Sigmoid colon (tissue), 6 donors: ENCODE measurements at regions not wholly inside any gene's neighbourhood (a gene's known extent, or its start where the extent isn't known, plus 50 kb on each side); places are given as distances from the start of the nearest gene placed in this dataset.

Source experiments
- DNase-seq: peaks from one replicate; pipeline ENCODE4 v3.0.0-alpha.2; 2019
- H3K27ac ChIP-seq, 4 donors: fragments of 200-600 bp; sonication (generic); one replicate each; pipeline ENCODE4 v1.5.1; 2016 to 2019; ENCODE audit warnings: mild to moderate bottlenecking in 1 of 4
- H3K27me3 ChIP-seq, 3 donors: fragments of 200-600 bp; sonication (generic); one replicate each; pipeline ENCODE4 v1.5.1; 2019; ENCODE audit warnings: mild to moderate bottlenecking in 1 of 3
- H3K36me3 ChIP-seq, 4 donors: fragments of 200-600 bp; sonication (generic); one replicate each; pipeline ENCODE4 v1.5.1; 2016 to 2019
- H3K4me1 ChIP-seq, 4 donors: fragments of 200-600 bp; sonication (generic); one replicate each; pipeline ENCODE4 v1.5.1; 2017 to 2019
- H3K4me3 ChIP-seq, 4 donors: fragments of 200-600 bp; sonication (generic); one replicate each; pipeline ENCODE4 v1.5.1; 2017 to 2019; ENCODE audit warnings: mild to moderate bottlenecking in 2 of 4, moderate library complexity in 1 of 4
- H3K9me3 ChIP-seq, 4 donors: fragments of 200-600 bp in 3 of 4; sonication (generic) in 3 of 4; one replicate each; pipeline versions ENCODE4 v1.5.1 to v1.6.1; 2013 to 2019
- EP300 ChIP-seq, 4 donors: sonication (generic); formaldehyde crosslinking; IDR thresholded peaks; one replicate each; pipeline ENCODE4 v1.6.1; 2017; ENCODE audit warnings: antibody characterized with exemption in 4 of 4
- POLR2A ChIP-seq, 2 donors: fragments of 450-650 bp; IDR thresholded peaks; one replicate each; pipeline ENCODE4 v1.6.1; 2016; ENCODE audit warnings: antibody characterized with exemption in 2 of 2, mild to moderate bottlenecking in 2 of 2, moderate library complexity in 2 of 2
- POLR2AphosphoS5 ChIP-seq, 4 donors: sonication (generic); formaldehyde crosslinking; IDR thresholded peaks; one replicate each; pipeline ENCODE4 v1.6.1; 2017; ENCODE audit warnings: antibody characterized with exemption in 4 of 4
- WGBS, 2 donors: extraction: QIAGEN DNeasy Blood & Tissue Kit; methylation state at CpG; one replicate each; pipeline ENCODE4 v1.1.7; 2013; 5-methylcytosine and 5-hydroxymethylcytosine counted together
- intact Hi-C: fragments of 100-400 bp; cut with DNase I; formaldehyde crosslinking; loops from one replicate; pipeline ENCODE4 v1.15.1; 2023
- TF ChIP-seq, protein P1 (sequence below), 4 experiments: fragments of 450-650 bp in 3 of 4; fragments of 200-600 bp in 1 of 4; IDR thresholded peaks; one replicate each; pipeline ENCODE4 v1.5.1; 2016 to 2019; ENCODE audit warnings: antibody characterized with exemption in 4 of 4, mild to moderate bottlenecking in 3 of 4, moderate library complexity in 2 of 4
- donor health status: healthy with polysubstance abuse.
- donor health status: healthy.

DNA sequence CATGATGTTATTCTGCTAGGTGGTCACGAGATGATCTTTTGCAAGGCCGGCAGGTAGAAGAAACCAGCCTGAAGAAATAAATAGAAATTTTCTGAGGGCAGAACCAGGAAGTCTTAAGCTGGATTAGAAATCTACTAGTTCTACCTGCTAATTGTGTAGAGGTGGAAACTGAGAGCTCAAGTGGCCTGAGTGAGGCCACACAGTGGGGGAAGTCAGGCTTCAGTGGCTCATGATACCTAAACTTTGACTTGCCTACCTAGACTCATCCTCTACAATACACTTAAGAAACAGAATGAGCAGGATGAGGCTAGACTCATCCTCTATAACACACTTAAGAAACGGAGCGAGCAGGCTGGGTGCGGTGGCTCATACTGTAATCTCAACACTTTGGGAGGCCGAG is 134.9 kb upstream of the NDUFV2 start:
- Histone ChIP-seq H3K9me3 (no peaks in the 10 kb centered on the region), H3K27me3 (no peaks in the 10 kb centered on the region), H3K27ac (no peak overlapping the region), H3K4me1 (peaks cover 0 to 41% (median 31%) of the 10 kb centered on the region in 4 donors), H3K36me3 (no peaks in the 10 kb centered on the region), H3K4me3 (no peak overlapping the region)
- intact Hi-C loops: no loop called here
- 93 to 94% methylated on average over 6 of the region's 6 CpGs for WGBS, 2 donors
- DNase-seq: no peak
- TF ChIP-seq EP300 (IDR thresholded peaks at IDR 0.05) (no peak), POLR2AphosphoS5 (IDR thresholded peaks at IDR 0.05) (no peak), POLR2A (IDR thresholded peaks at IDR 0.05) (no peak)
- TF ChIP-seq, protein P1, sequence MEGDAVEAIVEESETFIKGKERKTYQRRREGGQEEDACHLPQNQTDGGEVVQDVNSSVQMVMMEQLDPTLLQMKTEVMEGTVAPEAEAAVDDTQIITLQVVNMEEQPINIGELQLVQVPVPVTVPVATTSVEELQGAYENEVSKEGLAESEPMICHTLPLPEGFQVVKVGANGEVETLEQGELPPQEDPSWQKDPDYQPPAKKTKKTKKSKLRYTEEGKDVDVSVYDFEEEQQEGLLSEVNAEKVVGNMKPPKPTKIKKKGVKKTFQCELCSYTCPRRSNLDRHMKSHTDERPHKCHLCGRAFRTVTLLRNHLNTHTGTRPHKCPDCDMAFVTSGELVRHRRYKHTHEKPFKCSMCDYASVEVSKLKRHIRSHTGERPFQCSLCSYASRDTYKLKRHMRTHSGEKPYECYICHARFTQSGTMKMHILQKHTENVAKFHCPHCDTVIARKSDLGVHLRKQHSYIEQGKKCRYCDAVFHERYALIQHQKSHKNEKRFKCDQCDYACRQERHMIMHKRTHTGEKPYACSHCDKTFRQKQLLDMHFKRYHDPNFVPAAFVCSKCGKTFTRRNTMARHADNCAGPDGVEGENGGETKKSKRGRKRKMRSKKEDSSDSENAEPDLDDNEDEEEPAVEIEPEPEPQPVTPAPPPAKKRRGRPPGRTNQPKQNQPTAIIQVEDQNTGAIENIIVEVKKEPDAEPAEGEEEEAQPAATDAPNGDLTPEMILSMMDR (IDR thresholded peaks at IDR 0.05): no peak

DNA sequence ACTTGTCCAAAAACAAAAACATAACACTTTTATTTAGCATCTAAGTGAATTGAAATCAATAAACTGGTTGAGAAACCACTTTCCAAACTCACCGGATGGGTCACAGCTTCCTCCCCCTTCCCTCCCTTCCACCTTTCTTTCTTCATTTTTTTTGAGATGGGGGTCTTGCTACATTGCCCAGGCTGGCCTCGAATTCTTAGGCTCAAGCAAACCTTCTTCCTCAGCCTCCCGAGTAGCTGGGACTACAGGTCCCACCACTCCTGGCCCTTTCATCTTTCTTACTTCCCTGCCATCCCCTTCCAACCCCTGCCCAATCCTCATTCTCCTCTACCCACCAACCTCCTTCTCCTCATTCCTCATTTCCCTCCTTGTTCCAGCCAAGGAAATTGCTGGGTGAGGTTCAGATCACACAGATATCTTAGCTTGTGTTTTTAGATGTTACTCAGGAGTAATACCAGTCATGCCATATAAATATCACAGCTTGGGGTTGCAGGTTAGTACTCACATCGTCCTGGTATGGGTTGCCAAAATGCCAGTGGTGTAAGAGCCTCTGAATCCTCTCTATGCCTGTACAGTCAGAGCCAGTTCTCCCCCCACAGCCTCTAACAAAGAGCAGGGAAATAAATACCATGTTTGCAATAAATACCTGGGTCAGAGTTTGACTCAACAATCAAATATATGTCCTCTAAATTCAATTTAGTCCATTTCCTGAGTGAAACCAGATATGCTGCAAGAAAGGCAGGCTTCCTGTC is 132.7 kb upstream of the NDUFV2 start:
- TF ChIP-seq, protein P1 (IDR thresholded peaks at IDR 0.05): no peak
- TF ChIP-seq POLR2AphosphoS5 (IDR thresholded peaks at IDR 0.05) (no peak), POLR2A (IDR thresholded peaks at IDR 0.05) (no peak), EP300 (IDR thresholded peaks at IDR 0.05) (no peak)
- DNase-seq: no peak
- Histone ChIP-seq H3K36me3 (no peaks in the 10 kb centered on the region), H3K4me1 (peaks cover 0 to 44% (median 31%) of the 10 kb centered on the region in 4 donors), H3K27ac (peak overlapping the region in 3 of 4 donors; percentile 78 to 88 (median 85)), H3K9me3 (peaks cover 0 to 2% (median 0%) of the 10 kb centered on the region in 4 donors), H3K27me3 (no peaks in the 10 kb centered on the region), H3K4me3 (no peak overlapping the region)
- WGBS, 2 donors: 54 to 64% methylated on average over 4 of the region's 4 CpGs
- intact Hi-C loops: no loop called here

DNA sequence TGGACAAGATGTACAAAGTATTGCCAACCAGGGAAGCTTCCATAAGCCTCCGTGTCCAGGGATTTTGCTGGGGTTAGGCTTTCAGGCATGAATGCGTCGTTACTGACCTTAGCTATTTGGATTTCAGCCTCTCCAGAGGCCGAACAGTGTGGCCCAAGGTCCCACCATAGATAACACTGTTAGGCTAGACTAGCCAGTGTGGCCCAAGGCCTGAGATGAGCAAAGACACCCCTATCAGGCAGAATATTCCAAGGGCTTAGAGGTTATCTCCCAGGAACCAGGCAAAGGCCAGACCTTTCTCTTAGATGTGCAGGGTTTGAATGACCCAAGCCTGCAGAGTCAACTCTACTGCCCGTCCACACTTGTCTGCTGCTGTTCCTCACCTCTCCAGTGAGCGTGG is 131.7 kb upstream of the NDUFV2 start:
- WGBS, 2 donors: 93 to 94% methylated on average over 6 of the region's 6 CpGs
- Histone ChIP-seq H3K9me3 (peaks cover 0 to 2% (median 0%) of the 10 kb centered on the region in 4 donors), H3K27ac (peak overlapping the region in 3 of 4 donors; percentile 78 to 88 (median 85)), H3K36me3 (no peaks in the 10 kb centered on the region), H3K4me1 (peaks cover 0 to 52% (median 31%) of the 10 kb centered on the region in 4 donors), H3K4me3 (no peak overlapping the region), H3K27me3 (no peaks in the 10 kb centered on the region)
- no peak for DNase-seq
- intact Hi-C loops: no loop called here
- TF ChIP-seq POLR2AphosphoS5 (IDR thresholded peaks at IDR 0.05): no peak
- no peak for TF ChIP-seq POLR2A (IDR thresholded peaks at IDR 0.05)
- TF ChIP-seq, protein P1 (IDR thresholded peaks at IDR 0.05): no peak

DNA sequence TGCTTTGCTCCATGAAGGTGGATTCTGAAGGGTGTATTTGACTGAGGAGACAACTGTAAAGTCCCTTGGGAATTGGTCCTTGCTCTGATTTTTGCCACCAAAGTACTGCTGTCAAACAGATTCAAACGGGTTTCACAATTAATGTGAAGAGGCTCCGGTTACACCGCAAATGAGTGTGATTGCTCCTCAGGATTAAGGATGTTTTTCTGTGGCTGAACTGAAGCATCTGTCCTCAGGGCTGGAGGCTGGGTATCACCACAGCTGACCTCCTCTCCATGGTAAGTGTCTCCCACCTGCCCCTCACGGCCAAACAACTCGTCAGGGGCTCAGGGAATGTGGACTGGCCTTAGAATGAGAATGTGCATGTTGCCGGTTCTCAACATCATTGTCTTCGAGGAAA is 130.4 kb upstream of the NDUFV2 start:
- peak overlapping the region in 3 of 4 donors; percentile 78 to 88 (median 85) for H3K27ac ChIP-seq
- DNase-seq: no peak
- peaks cover 0 to 65% (median 37%) of the 10 kb centered on the region in 4 donors for H3K4me1 ChIP-seq
- no peaks in the 10 kb centered on the region for H3K27me3 ChIP-seq
- no peaks in the 10 kb centered on the region for H3K36me3 ChIP-seq
- intact Hi-C loops: no loop called here
- peaks cover 0 to 2% (median 0%) of the 10 kb centered on the region in 4 donors for H3K9me3 ChIP-seq
- TF ChIP-seq, protein P1 (IDR thresholded peaks at IDR 0.05): no peak
- TF ChIP-seq EP300 (IDR thresholded peaks at IDR 0.05) (no peak), POLR2A (IDR thresholded peaks at IDR 0.05) (no peak), POLR2AphosphoS5 (IDR thresholded peaks at IDR 0.05) (no peak)
- WGBS, 2 donors: 74 to 77% methylated on average over 7 of the region's 7 CpGs
- H3K4me3 ChIP-seq: no peak overlapping the region
